Testis (tissue), 2 donors: ENCODE measurements at regions not wholly inside any gene's neighbourhood (a gene's known extent, or its start where the extent isn't known, plus 50 kb on each side); places are given as distances from the start of the nearest gene placed in this dataset.

Source experiments
- POLR2A ChIP-seq: fragments of 450-650 bp; IDR thresholded peaks from one replicate; pipeline ENCODE4 v1.6.1; 2017; ENCODE audit warnings: antibody characterized with exemption, mild to moderate bottlenecking, moderate library complexity
- TF ChIP-seq, protein P1 (sequence below), 3 experiments: fragments of 450-650 bp in 2 of 3; fragments of 200-600 bp in 1 of 3; sonication (generic) in 1 of 3; IDR thresholded peaks; one replicate each; pipeline ENCODE4 v1.5.1; 2016 to 2019; ENCODE audit warnings: antibody characterized with exemption in 3 of 3, mild to moderate bottlenecking in 2 of 3, moderate library complexity in 1 of 3

DNA sequence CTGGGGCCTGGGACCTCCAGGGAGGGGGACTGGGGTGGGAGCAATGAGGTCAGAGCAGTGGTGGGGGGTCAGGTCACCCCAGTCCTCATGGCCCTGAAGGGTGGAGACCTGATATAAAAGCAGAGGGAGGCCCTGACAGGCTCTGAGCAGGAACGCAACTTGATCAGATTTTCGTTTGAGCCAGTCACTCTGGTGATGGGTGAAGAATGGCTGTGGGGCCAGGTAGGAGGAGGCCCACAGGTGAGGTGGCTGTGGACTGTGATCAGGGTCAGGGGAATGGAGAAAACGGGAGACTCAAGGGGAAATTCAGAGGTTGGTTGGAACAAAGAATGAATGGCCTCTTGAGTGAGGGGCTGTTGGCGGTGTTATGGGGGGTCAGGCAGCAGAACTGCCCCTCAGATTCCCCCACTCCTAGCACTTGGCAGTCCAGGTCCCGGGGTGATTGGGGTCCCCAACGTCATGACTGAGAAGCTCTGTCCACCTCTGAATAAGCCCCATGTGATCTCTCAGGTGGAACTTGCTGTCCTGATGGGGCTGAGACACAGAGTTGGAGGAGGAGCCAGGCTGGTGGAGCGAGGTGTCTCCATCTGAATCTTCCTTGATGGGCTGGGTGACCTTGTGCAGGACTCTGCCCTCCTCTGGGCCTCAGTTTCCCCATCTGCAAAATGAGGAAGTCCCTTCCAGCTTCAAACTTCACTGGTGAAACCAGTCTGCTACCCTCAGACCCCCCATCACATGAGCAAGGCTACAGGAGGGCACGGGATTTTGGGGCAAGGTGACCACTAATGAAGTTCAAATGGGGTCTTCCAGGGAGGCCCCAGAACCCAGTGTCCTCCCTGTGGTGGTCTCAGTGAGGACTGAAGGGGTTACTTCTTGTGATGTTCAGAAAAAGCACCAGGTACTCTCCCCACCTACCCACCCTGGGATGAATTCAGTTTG, 683.0 kb downstream of the MATN1 start:
- TF ChIP-seq, protein P1, sequence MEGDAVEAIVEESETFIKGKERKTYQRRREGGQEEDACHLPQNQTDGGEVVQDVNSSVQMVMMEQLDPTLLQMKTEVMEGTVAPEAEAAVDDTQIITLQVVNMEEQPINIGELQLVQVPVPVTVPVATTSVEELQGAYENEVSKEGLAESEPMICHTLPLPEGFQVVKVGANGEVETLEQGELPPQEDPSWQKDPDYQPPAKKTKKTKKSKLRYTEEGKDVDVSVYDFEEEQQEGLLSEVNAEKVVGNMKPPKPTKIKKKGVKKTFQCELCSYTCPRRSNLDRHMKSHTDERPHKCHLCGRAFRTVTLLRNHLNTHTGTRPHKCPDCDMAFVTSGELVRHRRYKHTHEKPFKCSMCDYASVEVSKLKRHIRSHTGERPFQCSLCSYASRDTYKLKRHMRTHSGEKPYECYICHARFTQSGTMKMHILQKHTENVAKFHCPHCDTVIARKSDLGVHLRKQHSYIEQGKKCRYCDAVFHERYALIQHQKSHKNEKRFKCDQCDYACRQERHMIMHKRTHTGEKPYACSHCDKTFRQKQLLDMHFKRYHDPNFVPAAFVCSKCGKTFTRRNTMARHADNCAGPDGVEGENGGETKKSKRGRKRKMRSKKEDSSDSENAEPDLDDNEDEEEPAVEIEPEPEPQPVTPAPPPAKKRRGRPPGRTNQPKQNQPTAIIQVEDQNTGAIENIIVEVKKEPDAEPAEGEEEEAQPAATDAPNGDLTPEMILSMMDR (IDR thresholded peaks at IDR 0.05), result no peak
- no peak for TF ChIP-seq POLR2A
